ENCODE measurements at regions not wholly inside any gene's neighbourhood (a gene's known extent, or its start where the extent isn't known, plus 50 kb on each side); places are given as distances from the start of the nearest gene placed in this dataset.

- no peaks in the 10 kb centered on the region for H3K4me1 ChIP-seq (ENCODE audit: control insufficient read depth, extremely low read depth, insufficient read depth, low read length)
- intact Hi-C loops (cut with micrococcal nuclease) (no loop called here), dilution Hi-C loops (cut with MboI; ENCODE audit: extremely low pct_ligation_motif_present, low sequenced_read_pairs) (no loop called here)
- no peaks in the 10 kb centered on the region for H3K79me2 ChIP-seq (ENCODE audit: control insufficient read depth, insufficient read depth, low read length)
- H3K27ac ChIP-seq (ENCODE audit: insufficient read depth, low read depth, low read length) = no peak overlapping the region
- no peaks in the 10 kb centered on the region for H4K20me1 ChIP-seq (replicated peaks; ENCODE audit: control insufficient read depth, extremely low read depth, insufficient read depth, low read length)
- ChIA-PET POLR2A (no interaction called here), CTCF (no interaction called here)
- no peaks in the 10 kb centered on the region for H3K36me3 ChIP-seq (ENCODE audit: control insufficient read depth in 2 of 2, extremely low read depth in 1 of 2, insufficient read depth in 2 of 2, low read length in 2 of 2)
- BruUV-seq (replicated peaks) = no TSS peak
- no peak overlapping the region for H2AFZ ChIP-seq (ENCODE audit: low read depth, low read length)
- H3K9me1 ChIP-seq (replicated peaks; ENCODE audit: control insufficient read depth, extremely low read depth, insufficient read depth, low read length) = no peaks in the 10 kb centered on the region
- H3K4me3 ChIP-seq (replicated peaks in 1 of 3; ENCODE audit: insufficient read depth in 1 of 3, low read depth in 1 of 3, low read length in 3 of 3) = no peak overlapping the region
- no peaks in the 10 kb centered on the region for H3K9me3 ChIP-seq (replicated peaks; ENCODE audit: control insufficient read depth, insufficient read depth, low read length)
- no peak for TF ChIP-seq CTCF (IDR thresholded peaks at IDR 0.05; ENCODE audit: extremely low read depth in 1 of 2, insufficient read depth in 1 of 2, low read depth in 1 of 2, low read length in 2 of 2)
- TF ChIP-seq JUN (IDR thresholded peaks at IDR 0.05; ENCODE audit: borderline replicate concordance, insufficient read depth, insufficient read length, low read depth) = no peak
- peaks cover 0 to 4% of the 10 kb centered on the region in 2 experiments for H3K27me3 ChIP-seq (ENCODE audit: control insufficient read depth in 2 of 2, insufficient read depth in 2 of 2, low read length in 2 of 2)
- FAIRE-seq (no peak), DNase-seq (ENCODE audit: low read depth, low spot score) (no peak)
- H3K9ac ChIP-seq (replicated peaks; ENCODE audit: extremely low read depth, insufficient read depth, low read length) = no peak overlapping the region
- no peak overlapping the region for H3K4me2 ChIP-seq (ENCODE audit: insufficient read depth, low read length)
Measured at GRCh38 chr12:24073170-24073810, 123.8 kb upstream of the SOX5 start.

- H3K27ac ChIP-seq (ENCODE audit: insufficient read depth, low read depth, low read length) = no peak overlapping the region
- H4K20me1 ChIP-seq (replicated peaks; ENCODE audit: control insufficient read depth, extremely low read depth, insufficient read depth, low read length) = no peaks in the 10 kb centered on the region
- H3K79me2 ChIP-seq (ENCODE audit: control insufficient read depth, insufficient read depth, low read length) = no peaks in the 10 kb centered on the region
- H3K4me1 ChIP-seq (ENCODE audit: control insufficient read depth, extremely low read depth, insufficient read depth, low read length) = no peaks in the 10 kb centered on the region
- ChIA-PET CTCF (interaction anchor here (1.1 kb wide), 1 partner anchor 13 kb away, joined by 3 read pairs; no protein-coding TSS in a partner anchor), POLR2A (no interaction called here)
- dilution Hi-C loops (cut with MboI; ENCODE audit: extremely low pct_ligation_motif_present, low sequenced_read_pairs) = no loop called here
- no peaks in the 10 kb centered on the region for H3K9me3 ChIP-seq (replicated peaks; ENCODE audit: control insufficient read depth, insufficient read depth, low read length)
- FAIRE-seq (no peak), DNase-seq (ENCODE audit: low read depth, low spot score) (no peak)
- no TSS peak for BruUV-seq (replicated peaks)
- H3K27me3 ChIP-seq (ENCODE audit: control insufficient read depth in 2 of 2, insufficient read depth in 2 of 2, low read length in 2 of 2) = peaks cover 0 to 4% of the 10 kb centered on the region in 2 experiments
- no peaks in the 10 kb centered on the region for H3K9me1 ChIP-seq (replicated peaks; ENCODE audit: control insufficient read depth, extremely low read depth, insufficient read depth, low read length)
- no peak overlapping the region for H3K4me3 ChIP-seq (replicated peaks in 1 of 3; ENCODE audit: insufficient read depth in 1 of 3, low read depth in 1 of 3, low read length in 3 of 3)
- no peak overlapping the region for H3K4me2 ChIP-seq (ENCODE audit: insufficient read depth, low read length)
- no peak overlapping the region for H3K9ac ChIP-seq (replicated peaks; ENCODE audit: extremely low read depth, insufficient read depth, low read length)
- intact Hi-C loops (cut with micrococcal nuclease) = no loop called here
- no peak for TF ChIP-seq EZH2 (IDR thresholded peaks at IDR 0.05; ENCODE audit: borderline replicate concordance, low read depth, low read length, severe bottlenecking)
- no peak for TF ChIP-seq GATA2 (IDR thresholded peaks at IDR 0.05; ENCODE audit: insufficient read depth, insufficient read length, low read depth, low read length)
- TF ChIP-seq JUN (IDR thresholded peaks at IDR 0.05; ENCODE audit: borderline replicate concordance, insufficient read depth, insufficient read length, low read depth) = no peak
- TF ChIP-seq MYC (IDR thresholded peaks at IDR 0.05; ENCODE audit: low read depth, low read length) = no peak
- TF ChIP-seq MAX (IDR thresholded peaks at IDR 0.05; ENCODE audit: insufficient read depth, insufficient read length) = no peak
- no peak for TF ChIP-seq POLR2AphosphoS5 (IDR thresholded peaks at IDR 0.05; ENCODE audit: insufficient read depth, low read depth, low read length)
- no peak for TF ChIP-seq CTCF (IDR thresholded peaks at IDR 0.05; ENCODE audit: extremely low read depth in 1 of 2, insufficient read depth in 1 of 2, low read depth in 1 of 2, low read length in 2 of 2)
- no peak for TF ChIP-seq FOS (IDR thresholded peaks at IDR 0.05; ENCODE audit: borderline replicate concordance, insufficient read depth, low read length)
- no peaks in the 10 kb centered on the region for H3K36me3 ChIP-seq (ENCODE audit: control insufficient read depth in 2 of 2, extremely low read depth in 1 of 2, insufficient read depth in 2 of 2, low read length in 2 of 2)
- H2AFZ ChIP-seq (ENCODE audit: low read depth, low read length) = no peak overlapping the region
Measured at GRCh38 chr12:24072302-24072701, 122.8 kb upstream of the SOX5 start.
